GM12878 (cell line): ENCODE measurements at regions not wholly inside any gene's neighbourhood (a gene's known extent, or its start where the extent isn't known, plus 50 kb on each side); places are given as distances from the start of the nearest gene placed in this dataset.

Experiments used
- ATAC-seq: fragments of 200-7000 bp; cut with Tn5 transposase; 3 replicates; pipeline ENCODE4 v1.9.1; 2020; ENCODE audit warnings: mild to moderate bottlenecking, moderate library complexity
- BruUV-seq: library from RNA; stranded (reverse); fragments of 400-500 nt; replicated peaks from 2 replicates; lab custom pipeline; 2021; lab: Mats Ljungman, UMichigan
- CTCF ChIA-PET: fragments of 300-600 bp; sonication (Branson Sonifier 250); formaldehyde crosslinking; extraction: SDS; loops from one replicate; lab custom pipeline; 2021; ENCODE audit warnings: inconsistent platforms; lab: Yijun Ruan, JAX
- POLR2A ChIA-PET: fragments of 350-600 bp; formaldehyde crosslinking; extraction: SDS; loops from one replicate; lab custom pipeline; 2021; ENCODE audit warnings: inconsistent platforms; lab: Charles Lee
- RAD21 ChIA-PET: fragments of 300-600 bp; sonication (Branson Sonifier 250); formaldehyde crosslinking; loops from one replicate; lab custom pipeline; 2023; ENCODE audit warnings: antibody characterized with exemption; ENCODE audit not compliant: unreplicated experiment; lab: Charles Lee
- SMC1A ChIA-PET: fragments of 300-600 bp; sonication (Branson Sonifier 250); formaldehyde crosslinking; loops from one replicate; lab custom pipeline; 2023; ENCODE audit not compliant: unreplicated experiment, uncharacterized antibody; lab: Charles Lee
- DNase-seq: peaks from one replicate; pipeline ENCODE4 v3.0.0-alpha.2; 2011; ENCODE audit warnings: low read depth, low spot score
- FAIRE-seq: peaks from 3 replicates; lab custom pipeline; 2011; peaks lifted over from hg19 to GRCh38; lab: Jason Lieb, UNC
- H2AFZ ChIP-seq: 2 replicates; pipeline ENCODE4 v1.6.0; 2011; ENCODE audit warnings: low read depth, low read length, control low read depth; ENCODE audit not compliant: control insufficient read depth
- H3K27ac ChIP-seq: 2 replicates; pipeline ENCODE4 v1.5.1; 2011; ENCODE audit warnings: control low read depth; ENCODE audit not compliant: control insufficient read depth, insufficient read depth
- H3K27me3 ChIP-seq, 2 experiments: replicated peaks in 1 of 2; 2 replicates each; pipeline versions ENCODE4 v1.6.0 to v1.6.1; 2011; ENCODE audit warnings: low read length in 1 of 2; ENCODE audit not compliant: control insufficient read depth in 2 of 2, insufficient read depth in 2 of 2
- H3K36me3 ChIP-seq, 2 experiments: 2 replicates each; pipeline ENCODE4 v1.5.1; 2011; ENCODE audit warnings: low read length in 1 of 2; ENCODE audit not compliant: control insufficient read depth in 2 of 2, insufficient read depth in 2 of 2
- H3K4me1 ChIP-seq: 2 replicates; pipeline ENCODE4 v1.6.1; 2011; ENCODE audit warnings: mild to moderate bottlenecking, low read length, moderate library complexity, mixed read lengths; ENCODE audit not compliant: control insufficient read depth, insufficient read depth
- H3K4me2 ChIP-seq: 2 replicates; pipeline ENCODE4 v1.6.0; 2011; ENCODE audit warnings: control low read depth; ENCODE audit not compliant: control insufficient read depth, insufficient read depth
- H3K4me3 ChIP-seq: fragments of 200-600 bp; sonication (generic); 2 replicates; pipeline ENCODE4 v1.5.1; 2016
- H3K79me2 ChIP-seq: 2 replicates; pipeline ENCODE4 v1.6.0; 2011; ENCODE audit warnings: low read length; ENCODE audit not compliant: control insufficient read depth, insufficient read depth
- H3K9ac ChIP-seq: 2 replicates; pipeline ENCODE4 v1.8.0; 2011; ENCODE audit warnings: low read length, control low read depth, mixed read lengths; ENCODE audit not compliant: control insufficient read depth, insufficient read depth
- H3K9me3 ChIP-seq: replicated peaks from 3 replicates; pipeline ENCODE4 v1.5.1; 2011; ENCODE audit warnings: mild to moderate bottlenecking, low read length; ENCODE audit not compliant: control insufficient read depth, insufficient read depth
- H4K20me1 ChIP-seq: 2 replicates; pipeline ENCODE4 v1.6.0; 2011; ENCODE audit not compliant: control insufficient read depth, insufficient read depth
- EED ChIP-seq: sonication (generic); IDR thresholded peaks from 2 replicates; pipeline ENCODE4 v1.6.1; 2016; ENCODE audit warnings: antibody characterized with exemption, low read depth
- LARP7 ChIP-seq: fragments of 450-650 bp; IDR thresholded peaks from 2 replicates; pipeline ENCODE4 v1.6.1; 2017; ENCODE audit warnings: mild to moderate bottlenecking
- RAD51 ChIP-seq: fragments of 450-650 bp; IDR thresholded peaks from 2 replicates; pipeline ENCODE4 v1.6.1; 2016; ENCODE audit warnings: moderate library complexity, mild to moderate bottlenecking, inconsistent platforms
- RELA ChIP-seq: fragments of 450-650 bp; IDR thresholded peaks from 2 replicates; pipeline ENCODE4 v1.8.0; 2014; ENCODE audit warnings: borderline replicate concordance; ENCODE audit not compliant: partially characterized antibody
- WGBS: methylation state at CpG from one replicate; pipeline ENCODE4 v1.1.6; 2016; ENCODE audit warnings: low lambda C conversion rate; ENCODE audit not compliant: insufficient replicate concordance, insufficient coverage; ENCODE audit errors: missing lambda C conversion rate; 5-methylcytosine and 5-hydroxymethylcytosine counted together
- in situ Hi-C: fragments of 300-500 bp; cut with MboI; formaldehyde crosslinking; loops from 9 replicates; pipeline ENCODE4 v1.14.3; 2018; ENCODE audit warnings: mixed read lengths
- intact Hi-C: fragments of 100-400 bp; cut with micrococcal nuclease; formaldehyde crosslinking; loops from one replicate; pipeline ENCODE4 v1.14.2; 2022; ENCODE audit not compliant: unreplicated experiment
- TF ChIP-seq, protein P1 (sequence below): IDR thresholded peaks from 2 replicates; pipeline ENCODE4 v1.6.1; 2012; ENCODE audit warnings: mild to moderate bottlenecking, low read depth, low read length

DNA sequence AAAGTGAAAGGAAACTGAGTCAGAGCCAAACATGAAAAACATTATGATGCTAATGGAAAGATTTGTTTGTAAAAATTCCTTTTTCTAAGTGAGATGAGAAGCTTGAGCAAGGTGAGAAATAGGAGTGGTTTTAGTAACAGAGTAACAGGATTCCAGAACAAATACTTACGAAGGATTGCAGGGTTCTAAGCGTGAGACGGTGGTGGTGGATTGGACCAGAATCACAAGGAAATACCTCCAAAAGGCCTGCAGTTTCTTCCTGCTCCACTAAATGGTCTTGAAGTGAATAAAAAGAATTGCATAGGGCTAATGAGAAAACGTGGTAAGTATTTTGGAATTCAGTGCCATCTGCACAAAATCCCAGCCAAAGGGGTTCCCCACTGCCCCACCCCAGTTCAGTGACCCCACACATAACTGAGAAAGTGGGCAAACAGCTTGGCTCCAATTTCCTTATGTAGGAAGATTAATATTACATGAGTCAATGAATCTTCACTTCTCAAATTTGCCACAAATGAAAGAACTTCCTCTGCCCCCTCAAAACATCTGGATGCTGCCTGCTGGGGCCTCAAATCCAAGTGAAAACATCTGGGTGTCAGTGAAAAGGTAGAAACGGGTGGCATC is 283.8 kb upstream of the NR2F2 start:
- peaks cover 12% of the 10 kb centered on the region; the same call in 2 of the 3 replicates for H3K9me3 ChIP-seq
- no peaks in the 10 kb centered on the region for H4K20me1 ChIP-seq
- POLR2A ChIA-PET: interaction anchor here (1.0 kb wide), 1 partner anchor 10 kb away, joined by 4 read pairs; no protein-coding TSS in a partner anchor
- no peaks in the 10 kb centered on the region for H3K79me2 ChIP-seq
- TF ChIP-seq RAD51 (no peak), RELA (no peak), EED (no peak), LARP7 (no peak)
- TF ChIP-seq, protein P1, sequence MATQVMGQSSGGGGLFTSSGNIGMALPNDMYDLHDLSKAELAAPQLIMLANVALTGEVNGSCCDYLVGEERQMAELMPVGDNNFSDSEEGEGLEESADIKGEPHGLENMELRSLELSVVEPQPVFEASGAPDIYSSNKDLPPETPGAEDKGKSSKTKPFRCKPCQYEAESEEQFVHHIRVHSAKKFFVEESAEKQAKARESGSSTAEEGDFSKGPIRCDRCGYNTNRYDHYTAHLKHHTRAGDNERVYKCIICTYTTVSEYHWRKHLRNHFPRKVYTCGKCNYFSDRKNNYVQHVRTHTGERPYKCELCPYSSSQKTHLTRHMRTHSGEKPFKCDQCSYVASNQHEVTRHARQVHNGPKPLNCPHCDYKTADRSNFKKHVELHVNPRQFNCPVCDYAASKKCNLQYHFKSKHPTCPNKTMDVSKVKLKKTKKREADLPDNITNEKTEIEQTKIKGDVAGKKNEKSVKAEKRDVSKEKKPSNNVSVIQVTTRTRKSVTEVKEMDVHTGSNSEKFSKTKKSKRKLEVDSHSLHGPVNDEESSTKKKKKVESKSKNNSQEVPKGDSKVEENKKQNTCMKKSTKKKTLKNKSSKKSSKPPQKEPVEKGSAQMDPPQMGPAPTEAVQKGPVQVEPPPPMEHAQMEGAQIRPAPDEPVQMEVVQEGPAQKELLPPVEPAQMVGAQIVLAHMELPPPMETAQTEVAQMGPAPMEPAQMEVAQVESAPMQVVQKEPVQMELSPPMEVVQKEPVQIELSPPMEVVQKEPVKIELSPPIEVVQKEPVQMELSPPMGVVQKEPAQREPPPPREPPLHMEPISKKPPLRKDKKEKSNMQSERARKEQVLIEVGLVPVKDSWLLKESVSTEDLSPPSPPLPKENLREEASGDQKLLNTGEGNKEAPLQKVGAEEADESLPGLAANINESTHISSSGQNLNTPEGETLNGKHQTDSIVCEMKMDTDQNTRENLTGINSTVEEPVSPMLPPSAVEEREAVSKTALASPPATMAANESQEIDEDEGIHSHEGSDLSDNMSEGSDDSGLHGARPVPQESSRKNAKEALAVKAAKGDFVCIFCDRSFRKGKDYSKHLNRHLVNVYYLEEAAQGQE: no peak
- TF ChIP-seq, all 136 proteins: peak for 0
- WGBS: 56% methylated on average over 5 of the region's 5 CpGs
- Histone ChIP-seq H3K27me3 (no peaks in the 10 kb centered on the region), H3K27ac (no peak overlapping the region), H2AFZ (no peak overlapping the region; the same call in 1 of the 2 replicates), H3K36me3 (no peaks in the 10 kb centered on the region), H3K4me3 (no peak overlapping the region), H3K4me2 (no peak overlapping the region), H3K9ac (no peak overlapping the region), H3K4me1 (peaks cover 29% of the 10 kb centered on the region)
- intact Hi-C loops: no loop called here
- SMC1A ChIA-PET: interaction anchor here (1.0 to 4.6 kb wide), 7 partner anchors 8 to 695 kb away, joined by 3 to 46 read pairs (median 4); no protein-coding TSS in a partner anchor
- DNase-seq (no peak), FAIRE-seq (no peak), ATAC-seq (no peak)
- in situ Hi-C loops: no loop called here
- no TSS peak for BruUV-seq
- CTCF ChIA-PET: interaction anchor here (0.9 to 2.8 kb wide), 4 partner anchors 8 to 787 kb away, joined by 3 to 11 read pairs (median 6); no protein-coding TSS in a partner anchor
- RAD21 ChIA-PET: interaction anchor here (1.7 to 2.8 kb wide), 3 partner anchors 8 to 280 kb away, joined by 7 to 16 read pairs (median 14); no protein-coding TSS in a partner anchor
